ENCODE measurements at regions not wholly inside any gene's neighbourhood (a gene's known extent, or its start where the extent isn't known, plus 50 kb on each side); places are given as distances from the start of the nearest gene placed in this dataset.

DNA sequence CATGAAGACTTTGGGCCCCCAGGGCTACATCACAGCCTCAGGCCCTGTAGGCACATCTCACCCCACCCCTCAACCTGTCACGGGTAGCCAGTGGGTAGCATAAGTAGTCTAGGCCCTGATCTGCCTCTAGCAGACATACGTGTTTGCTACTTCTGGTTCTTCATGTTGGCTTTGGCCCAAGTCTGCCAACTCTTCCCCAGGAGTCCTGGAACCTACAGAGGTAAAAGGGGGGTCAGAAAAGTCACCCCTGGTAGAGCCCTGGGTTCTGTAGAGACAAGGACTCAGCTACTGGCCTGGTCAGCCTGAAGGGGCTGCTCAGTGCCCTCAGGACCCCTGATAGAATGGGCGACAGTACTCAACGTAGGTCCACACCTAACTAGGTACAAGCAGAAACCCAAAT, 67.5 kb upstream of the UNC5B start:
- Histone ChIP-seq H3K9ac (ENCODE audit: control insufficient read depth, extremely low read depth, insufficient read depth, low read length) (no peak overlapping the region), H3K4me1 (ENCODE audit: control insufficient read depth, extremely low read depth, insufficient read depth, low read length) (no peaks in the 10 kb centered on the region), H2AFZ (ENCODE audit: control insufficient read depth, low read length) (no peak overlapping the region), H3K4me3 (ENCODE audit: control insufficient read depth in 2 of 3, extremely low read depth in 1 of 3, insufficient read depth in 2 of 3, low read depth in 1 of 3, low read length in 3 of 3) (no peak overlapping the region), H3K27ac (ENCODE audit: control insufficient read depth, insufficient read depth, low read length) (no peak overlapping the region), H3K9me3 (ENCODE audit: control insufficient read depth, low read depth, low read length) (no peaks in the 10 kb centered on the region), H3K27me3 (ENCODE audit: control insufficient read depth, extremely low read depth, insufficient read depth, low read length) (peaks cover 33% of the 10 kb centered on the region), H3K4me2 (ENCODE audit: control insufficient read depth, extremely low read depth, insufficient read depth, low read depth, low read length) (no peak overlapping the region), H3K9me1 (ENCODE audit: control insufficient read depth, extremely low read depth, insufficient read depth, low read length) (no peaks in the 10 kb centered on the region), H3K36me3 (ENCODE audit: control insufficient read depth in 2 of 2, extremely low read depth in 1 of 2, insufficient read depth in 2 of 2, low read length in 2 of 2) (no peaks in the 10 kb centered on the region), H3K79me2 (ENCODE audit: control insufficient read depth, insufficient read depth, low read length) (no peaks in the 10 kb centered on the region), H4K20me1 (ENCODE audit: control insufficient read depth, extremely low read depth, insufficient read depth, low read length) (no peaks in the 10 kb centered on the region)
- no peak for FAIRE-seq
- TF ChIP-seq, protein P1, sequence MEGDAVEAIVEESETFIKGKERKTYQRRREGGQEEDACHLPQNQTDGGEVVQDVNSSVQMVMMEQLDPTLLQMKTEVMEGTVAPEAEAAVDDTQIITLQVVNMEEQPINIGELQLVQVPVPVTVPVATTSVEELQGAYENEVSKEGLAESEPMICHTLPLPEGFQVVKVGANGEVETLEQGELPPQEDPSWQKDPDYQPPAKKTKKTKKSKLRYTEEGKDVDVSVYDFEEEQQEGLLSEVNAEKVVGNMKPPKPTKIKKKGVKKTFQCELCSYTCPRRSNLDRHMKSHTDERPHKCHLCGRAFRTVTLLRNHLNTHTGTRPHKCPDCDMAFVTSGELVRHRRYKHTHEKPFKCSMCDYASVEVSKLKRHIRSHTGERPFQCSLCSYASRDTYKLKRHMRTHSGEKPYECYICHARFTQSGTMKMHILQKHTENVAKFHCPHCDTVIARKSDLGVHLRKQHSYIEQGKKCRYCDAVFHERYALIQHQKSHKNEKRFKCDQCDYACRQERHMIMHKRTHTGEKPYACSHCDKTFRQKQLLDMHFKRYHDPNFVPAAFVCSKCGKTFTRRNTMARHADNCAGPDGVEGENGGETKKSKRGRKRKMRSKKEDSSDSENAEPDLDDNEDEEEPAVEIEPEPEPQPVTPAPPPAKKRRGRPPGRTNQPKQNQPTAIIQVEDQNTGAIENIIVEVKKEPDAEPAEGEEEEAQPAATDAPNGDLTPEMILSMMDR (optimal IDR thresholded peaks at IDR 0.05 in 1 of 3, IDR thresholded peaks at IDR 0.05 in 1 of 3, conservative IDR thresholded peaks at IDR 0.05 in 1 of 3; ENCODE audit: extremely low read depth in 1 of 3, insufficient read depth in 2 of 3, low read length in 3 of 3) = no peak
- no peak for TF ChIP-seq EZH2 (IDR thresholded peaks at IDR 0.05; ENCODE audit: low read length)
- dilution Hi-C loops (cut with MboI; ENCODE audit: extremely low pct_ligation_motif_present, low sequenced_read_pairs) = no loop called here
- no peak for DNase-seq (ENCODE audit: low read depth, low spot score)

DNA sequence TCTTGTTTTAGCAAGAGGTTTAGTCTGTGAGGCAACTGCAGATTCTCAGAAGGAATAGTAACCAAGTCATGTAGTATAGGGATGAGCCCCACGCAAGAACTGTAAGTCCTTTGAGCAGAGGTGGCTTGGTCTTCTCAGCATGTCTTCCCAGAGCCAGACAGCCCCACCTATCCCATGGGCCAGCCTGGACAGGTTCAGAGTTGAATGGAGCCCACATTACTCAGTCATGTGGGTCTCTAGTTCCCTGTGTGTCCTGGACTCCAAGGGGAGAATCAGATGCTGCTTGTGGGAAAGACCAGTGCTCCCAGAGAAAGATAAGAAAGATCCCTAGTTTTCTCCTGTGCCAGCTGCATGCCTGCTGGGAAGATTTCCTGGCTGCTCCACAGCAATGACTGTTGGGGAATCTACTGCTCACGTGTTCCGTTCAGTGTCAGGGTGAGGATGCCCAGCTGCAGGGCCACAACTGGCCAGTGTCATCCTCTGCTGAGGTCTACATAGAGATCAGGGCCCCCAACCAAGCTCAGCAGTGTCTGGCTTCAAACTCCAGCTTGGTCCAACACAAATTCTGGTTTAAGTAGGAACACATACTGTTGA, 66.9 kb upstream of the UNC5B start:
- no peaks in the 10 kb centered on the region for H3K9me1 ChIP-seq (ENCODE audit: control insufficient read depth, extremely low read depth, insufficient read depth, low read length)
- peaks cover 33% of the 10 kb centered on the region for H3K27me3 ChIP-seq (ENCODE audit: control insufficient read depth, extremely low read depth, insufficient read depth, low read length)
- no peak overlapping the region for H3K4me2 ChIP-seq (ENCODE audit: control insufficient read depth, extremely low read depth, insufficient read depth, low read depth, low read length)
- no peak overlapping the region for H2AFZ ChIP-seq (ENCODE audit: control insufficient read depth, low read length)
- no peak for DNase-seq (ENCODE audit: low read depth, low spot score)
- no peaks in the 10 kb centered on the region for H3K36me3 ChIP-seq (ENCODE audit: control insufficient read depth in 2 of 2, extremely low read depth in 1 of 2, insufficient read depth in 2 of 2, low read length in 2 of 2)
- FAIRE-seq = no peak
- H3K27ac ChIP-seq (ENCODE audit: control insufficient read depth, insufficient read depth, low read length) = no peak overlapping the region
- H3K79me2 ChIP-seq (ENCODE audit: control insufficient read depth, insufficient read depth, low read length) = no peaks in the 10 kb centered on the region
- H3K4me3 ChIP-seq (ENCODE audit: control insufficient read depth in 2 of 3, extremely low read depth in 1 of 3, insufficient read depth in 2 of 3, low read depth in 1 of 3, low read length in 3 of 3) = no peak overlapping the region
- TF ChIP-seq EZH2 (IDR thresholded peaks at IDR 0.05; ENCODE audit: low read length) = no peak
- TF ChIP-seq, protein P1 (optimal IDR thresholded peaks at IDR 0.05 in 1 of 3, IDR thresholded peaks at IDR 0.05 in 1 of 3, conservative IDR thresholded peaks at IDR 0.05 in 1 of 3; ENCODE audit: extremely low read depth in 1 of 3, insufficient read depth in 2 of 3, low read length in 3 of 3) = no peak
- no peaks in the 10 kb centered on the region for H3K4me1 ChIP-seq (ENCODE audit: control insufficient read depth, extremely low read depth, insufficient read depth, low read length)
- dilution Hi-C loops (cut with MboI; ENCODE audit: extremely low pct_ligation_motif_present, low sequenced_read_pairs) = no loop called here
- no peaks in the 10 kb centered on the region for H4K20me1 ChIP-seq (ENCODE audit: control insufficient read depth, extremely low read depth, insufficient read depth, low read length)
- H3K9ac ChIP-seq (ENCODE audit: control insufficient read depth, extremely low read depth, insufficient read depth, low read length) = no peak overlapping the region
- H3K9me3 ChIP-seq (ENCODE audit: control insufficient read depth, low read depth, low read length) = no peaks in the 10 kb centered on the region

All from keratinocyte (primary cell).